Middle frontal gyrus (tissue), 1 donor: ENCODE measurements at regions not wholly inside any gene's neighbourhood (a gene's known extent, or its start where the extent isn't known, plus 50 kb on each side); places are given as distances from the start of the nearest gene placed in this dataset.
"Not testable (repeated sequence)": the region's sequence is repeated elsewhere in the genome, so short reads cannot be mapped to it uniquely, and the experiment has no call there.

Source experiments
- DNase-seq: peaks from one replicate; pipeline ENCODE4 v3.0.0-alpha.2; 2015; ENCODE audit warnings: low spot score; ENCODE audit errors: extremely low spot score

DNA sequence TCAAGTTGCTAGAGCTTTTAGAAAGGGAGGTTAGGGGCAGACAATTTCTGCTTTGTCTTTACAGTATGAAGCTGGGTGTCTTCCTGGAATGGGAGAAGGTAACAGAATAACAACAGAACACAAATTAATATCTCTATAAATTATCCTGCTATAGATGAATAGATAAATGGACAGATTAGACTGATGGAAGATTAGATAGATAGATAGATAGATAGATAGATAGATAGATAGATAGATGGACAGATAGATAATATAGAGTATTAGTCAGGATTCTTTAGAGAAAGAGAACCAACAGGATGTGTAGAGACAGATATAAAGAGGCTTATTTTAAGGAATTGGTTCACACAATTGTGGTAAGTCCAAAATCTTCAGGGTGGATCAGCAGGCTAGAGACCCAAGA is 302.2 kb downstream of the BCL11A start:
- DNase-seq: no peak

DNA sequence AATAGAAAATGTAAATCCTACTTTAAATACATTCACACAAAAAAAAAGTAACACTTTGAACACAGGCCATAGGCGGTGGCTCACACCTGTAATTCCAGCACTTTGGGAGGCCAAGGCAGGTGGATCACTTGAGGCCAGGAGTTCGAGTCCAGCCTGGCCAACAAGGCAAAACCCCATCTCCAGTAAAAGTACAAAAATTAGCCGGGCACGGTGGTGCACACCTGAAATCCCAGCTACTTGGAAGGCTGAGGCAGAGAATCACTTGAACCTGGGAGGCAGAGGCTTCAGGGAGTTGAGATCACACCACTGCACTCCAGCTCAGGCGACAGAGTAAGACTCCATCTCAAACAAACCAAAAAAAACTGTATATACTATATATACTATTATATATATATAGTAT is 303.6 kb downstream of the BCL11A start:
- no peak for DNase-seq

DNA sequence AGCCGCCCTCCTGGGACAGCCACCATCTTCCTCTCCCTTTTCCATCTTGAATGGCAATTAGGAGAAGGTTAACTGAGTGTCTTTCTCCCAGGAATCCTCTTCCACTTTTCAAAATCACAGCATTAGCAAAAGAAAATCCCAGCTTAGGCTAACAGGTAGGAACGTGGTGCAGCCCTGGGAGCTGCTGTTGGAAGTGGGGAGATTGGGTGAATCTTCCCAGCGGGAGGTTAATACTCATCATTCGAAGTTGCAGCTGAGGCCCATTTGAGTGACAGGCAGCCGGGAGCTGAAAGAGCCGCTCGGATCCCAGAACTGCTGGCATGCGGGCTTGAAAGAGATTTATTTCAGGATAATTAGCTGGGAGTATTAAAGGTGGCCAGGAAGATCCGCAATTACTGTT is 306.0 kb downstream of the BCL11A start:
- DNase-seq: no peak

DNA sequence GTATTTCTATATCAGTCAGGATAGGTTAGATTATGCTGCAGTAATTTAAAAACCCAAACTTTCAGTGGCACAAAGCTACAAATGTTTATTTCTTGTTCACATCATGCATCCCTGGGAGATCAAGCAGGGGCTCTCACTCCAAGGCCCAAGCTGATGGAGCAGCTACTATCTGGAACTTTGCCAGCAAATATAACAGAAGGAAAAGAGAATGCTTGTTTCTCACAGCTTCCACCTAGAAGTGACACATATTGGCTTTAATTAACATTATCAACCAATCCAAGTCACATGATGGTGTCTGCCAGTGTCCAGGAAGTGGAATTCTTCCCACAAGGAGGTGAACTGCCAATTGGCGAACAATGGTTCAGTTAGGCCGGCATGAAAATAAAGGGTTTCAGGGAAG is 306.9 kb downstream of the BCL11A start:
- no peak for DNase-seq

DNA sequence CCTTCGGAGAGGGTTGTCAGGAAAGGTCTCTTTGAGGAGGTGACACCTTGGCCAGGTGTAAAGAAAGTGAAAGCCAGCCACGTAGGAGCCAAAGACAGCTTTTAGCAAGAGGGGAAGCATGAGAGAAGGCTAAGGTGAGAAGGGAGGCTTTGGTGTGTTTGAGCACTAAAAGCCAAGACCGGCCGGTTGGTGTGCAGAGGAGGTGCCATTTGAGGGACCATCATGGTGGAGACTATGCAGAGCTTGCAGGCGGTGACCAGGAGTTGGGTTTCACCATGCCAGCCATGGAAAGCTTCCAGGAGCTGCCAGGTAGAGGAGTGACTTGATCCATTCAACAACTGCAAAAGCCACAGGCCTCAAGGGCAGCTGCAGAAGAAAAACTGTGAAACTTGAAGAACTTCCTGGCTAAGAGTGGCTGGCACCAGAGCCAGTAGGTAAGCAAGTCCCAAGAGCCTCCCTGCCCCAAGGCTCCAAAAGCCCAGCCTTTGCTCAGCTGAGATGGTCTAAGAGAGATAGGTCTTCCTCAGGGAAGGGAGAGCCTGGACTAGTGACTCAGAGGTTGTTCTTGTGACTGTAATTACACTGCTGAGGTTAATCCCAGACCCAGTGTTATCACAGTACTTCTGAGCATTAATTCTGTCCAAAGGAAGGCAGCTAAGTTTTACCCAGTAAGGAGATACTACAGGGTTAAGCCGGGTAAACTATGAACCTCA is 319.0 kb downstream of the BCL11A start:
- DNase-seq: no peak

DNA sequence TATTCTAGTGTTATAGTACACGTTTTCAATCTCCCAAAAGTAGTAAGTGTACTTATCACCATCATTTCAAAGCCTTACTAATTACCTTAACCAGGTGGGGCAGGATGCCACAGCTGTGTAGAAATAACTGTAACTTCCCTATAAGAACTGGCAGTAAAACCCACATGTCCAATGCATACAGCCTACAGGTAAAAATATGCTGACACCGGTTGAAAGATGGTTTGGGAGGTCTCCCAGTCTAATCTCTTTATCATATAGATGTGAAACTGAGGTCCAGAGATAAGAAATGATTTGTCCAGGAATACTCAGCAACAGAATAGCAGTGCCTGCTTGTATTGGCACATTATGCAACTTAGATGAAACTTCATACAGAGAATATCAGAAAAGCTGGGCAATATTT is 322.9 kb downstream of the BCL11A start:
- no peak for DNase-seq

DNA sequence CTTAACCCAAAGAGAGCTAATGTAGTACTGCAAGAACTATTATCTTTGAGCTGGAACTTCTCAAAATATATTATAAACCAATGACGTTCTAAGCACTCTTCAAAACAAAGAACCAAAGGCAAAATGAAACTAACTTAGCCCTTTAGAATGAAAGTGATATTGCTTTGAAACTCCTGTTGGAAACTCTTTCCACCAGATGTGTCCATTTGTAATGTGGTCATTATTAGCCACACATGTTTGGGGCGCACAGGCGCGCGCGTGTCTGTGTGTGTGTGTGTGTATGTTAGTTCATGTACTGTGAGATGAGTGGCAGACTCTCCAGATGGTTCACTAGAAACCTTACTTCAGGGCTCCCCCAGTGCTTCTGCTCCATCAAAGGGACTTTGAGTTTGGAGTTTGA is 323.4 kb downstream of the BCL11A start:
- DNase-seq: no peak

DNA sequence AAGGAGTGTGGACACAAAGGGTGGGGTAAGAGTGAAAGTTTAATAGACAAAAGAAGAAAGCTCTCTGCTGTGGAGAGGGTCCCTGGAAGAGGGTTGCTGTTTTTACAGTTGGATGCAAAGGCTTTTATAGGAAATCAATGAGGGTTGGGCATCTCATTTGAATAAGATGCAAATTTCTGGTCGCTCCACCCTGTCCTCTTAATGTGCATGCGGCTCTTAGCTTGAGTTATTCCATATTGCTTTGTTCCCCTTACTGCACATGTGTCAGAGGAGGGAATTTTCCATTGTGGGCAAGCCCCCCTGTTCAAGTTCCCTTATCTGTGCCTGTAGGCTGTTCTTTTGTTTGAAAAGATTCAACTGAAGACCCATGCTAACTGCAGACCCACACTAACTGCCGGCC is 326.5 kb downstream of the BCL11A start:
- DNase-seq: no peak

DNA sequence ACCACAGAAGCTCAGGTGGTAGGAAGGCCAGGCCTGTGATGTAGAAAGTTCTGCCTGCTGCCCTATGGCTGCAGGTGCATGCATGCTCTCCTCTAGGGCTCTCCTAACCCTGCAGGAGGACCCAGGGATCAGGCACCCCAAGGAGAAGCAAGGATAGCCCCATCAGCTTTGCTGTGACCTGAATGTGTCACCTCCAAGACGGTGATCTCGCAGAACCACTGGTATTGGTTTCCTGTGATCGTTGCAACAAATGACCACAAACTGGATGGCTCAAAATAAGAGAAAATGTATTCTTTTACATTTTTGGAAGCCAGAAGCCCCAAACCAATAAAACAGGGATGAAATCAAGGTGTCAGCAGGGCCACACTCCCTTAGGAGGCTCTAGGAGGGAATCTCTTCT is 327.3 kb downstream of the BCL11A start:
- no peak for DNase-seq

DNA sequence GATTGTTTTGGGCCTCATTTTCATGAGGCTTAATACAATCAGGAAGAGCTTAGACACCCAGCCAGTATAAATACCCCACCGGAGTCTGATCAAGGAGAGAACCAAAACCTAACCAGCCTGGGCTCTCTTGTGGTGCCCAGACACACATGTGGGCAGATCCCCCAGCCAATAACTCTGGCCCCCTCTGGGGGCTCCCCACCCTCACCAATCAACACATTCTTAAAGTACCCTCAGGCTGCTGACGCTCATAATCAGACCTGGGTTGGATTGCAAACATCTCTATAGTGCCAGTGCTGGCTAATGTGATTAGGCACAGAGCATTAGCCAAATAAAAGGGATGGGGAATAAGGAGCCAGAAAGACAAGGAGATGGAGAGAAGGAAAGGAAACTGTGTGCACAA is 329.6 kb downstream of the BCL11A start:
- DNase-seq: no peak

DNA sequence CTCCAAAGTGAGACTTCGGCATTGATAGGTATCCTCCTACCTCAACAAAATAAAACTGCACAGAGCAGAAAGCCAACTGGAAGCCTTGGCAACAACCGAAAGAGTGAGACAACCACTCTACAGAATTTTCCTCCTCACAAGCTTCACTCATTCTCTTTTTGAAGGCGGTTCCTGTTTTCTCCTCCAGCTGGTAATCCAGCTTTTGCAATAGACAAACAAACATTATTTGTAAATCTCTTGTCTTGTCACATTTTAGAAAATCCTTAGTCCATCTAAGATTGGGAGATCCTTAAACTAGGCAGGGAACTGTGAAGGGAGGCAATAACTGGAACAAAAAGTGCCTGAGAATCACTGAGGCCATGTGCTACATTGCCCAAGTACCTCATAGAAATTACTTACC is 332.4 kb downstream of the BCL11A start:
- no peak for DNase-seq

DNA sequence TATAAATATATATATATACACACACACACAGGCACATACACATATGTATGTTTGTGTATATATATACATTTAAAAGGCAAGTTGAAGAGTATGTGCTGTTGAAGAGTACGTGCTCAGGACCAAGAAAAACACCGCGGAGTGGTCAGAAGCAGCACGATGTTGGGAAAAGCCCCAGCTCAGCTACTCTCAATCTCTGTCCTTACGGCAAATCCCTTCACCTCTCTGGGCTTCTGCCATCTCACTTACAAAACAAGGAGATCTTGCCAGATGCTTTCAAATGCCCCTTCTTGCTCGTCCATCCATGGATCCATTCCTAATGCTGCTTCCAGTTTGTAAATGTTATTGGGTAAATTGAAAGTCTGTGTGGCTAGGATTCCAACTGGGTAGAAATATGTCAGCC is 333.9 kb downstream of the BCL11A start:
- DNase-seq: no peak

DNA sequence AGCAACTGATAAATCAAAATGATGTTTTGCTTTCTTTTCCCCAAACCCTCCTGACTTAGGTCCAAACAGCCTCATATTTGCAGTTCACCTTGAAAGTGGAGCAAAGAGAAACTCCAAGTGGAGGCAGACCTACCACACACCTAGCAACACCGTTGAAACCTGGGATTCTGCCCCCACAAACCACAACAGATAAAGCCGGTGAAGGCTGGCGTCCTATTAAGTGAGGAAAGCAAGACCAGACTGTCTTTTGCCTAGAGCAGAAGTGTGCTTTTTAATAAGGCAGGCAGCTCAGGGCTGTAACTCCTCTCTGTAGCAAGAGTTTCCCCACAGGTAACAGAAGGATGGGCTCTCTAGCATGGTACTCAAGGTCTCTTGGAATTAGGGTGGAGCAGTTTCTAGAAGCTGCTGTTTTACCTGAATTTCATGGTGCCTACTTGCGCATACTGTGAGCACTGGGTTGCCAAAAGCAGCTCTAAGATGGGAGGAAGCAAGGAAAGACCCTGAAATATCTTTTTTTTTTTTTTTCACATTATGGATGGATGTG is 336.9 kb downstream of the BCL11A start:
- DNase-seq: no peak

DNA sequence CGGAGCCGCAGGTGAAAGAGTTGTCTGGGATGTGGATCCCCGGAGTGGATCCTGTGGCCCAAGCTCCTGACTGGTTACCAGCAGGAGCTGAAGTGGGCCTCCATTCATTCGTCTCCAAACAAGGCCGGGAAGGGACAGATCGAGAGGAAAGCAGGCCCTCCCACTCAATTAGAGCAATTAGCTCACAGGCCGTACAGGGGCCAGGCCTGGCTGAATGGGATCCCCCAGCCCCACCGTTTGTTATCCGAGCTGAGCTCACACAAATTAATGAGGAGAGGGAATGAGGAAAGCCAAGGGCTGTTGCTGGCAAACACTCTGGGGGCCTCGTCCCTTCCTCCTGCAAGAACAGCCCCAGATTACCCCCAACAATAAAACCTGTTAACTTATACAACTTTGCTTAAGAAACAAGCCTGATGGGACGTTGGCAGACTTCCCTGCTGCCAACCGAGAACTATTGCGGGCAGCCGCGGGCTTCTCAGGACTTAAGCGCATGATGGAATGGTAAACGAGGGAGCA is 338.0 kb downstream of the BCL11A start:
- DNase-seq: no peak

DNA sequence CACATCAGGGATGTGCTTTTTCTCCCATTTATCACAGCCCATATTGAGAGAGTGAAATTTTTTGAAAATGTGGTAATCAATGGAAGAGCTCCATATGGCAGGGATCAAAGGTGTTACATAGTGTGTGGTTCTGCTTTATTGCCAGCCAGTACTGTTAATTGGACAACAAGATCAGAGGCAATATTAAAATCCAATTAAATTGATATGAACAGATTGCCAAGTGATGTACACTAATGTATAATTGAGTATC is 338.9 kb downstream of the BCL11A start:
- no peak for DNase-seq

DNA sequence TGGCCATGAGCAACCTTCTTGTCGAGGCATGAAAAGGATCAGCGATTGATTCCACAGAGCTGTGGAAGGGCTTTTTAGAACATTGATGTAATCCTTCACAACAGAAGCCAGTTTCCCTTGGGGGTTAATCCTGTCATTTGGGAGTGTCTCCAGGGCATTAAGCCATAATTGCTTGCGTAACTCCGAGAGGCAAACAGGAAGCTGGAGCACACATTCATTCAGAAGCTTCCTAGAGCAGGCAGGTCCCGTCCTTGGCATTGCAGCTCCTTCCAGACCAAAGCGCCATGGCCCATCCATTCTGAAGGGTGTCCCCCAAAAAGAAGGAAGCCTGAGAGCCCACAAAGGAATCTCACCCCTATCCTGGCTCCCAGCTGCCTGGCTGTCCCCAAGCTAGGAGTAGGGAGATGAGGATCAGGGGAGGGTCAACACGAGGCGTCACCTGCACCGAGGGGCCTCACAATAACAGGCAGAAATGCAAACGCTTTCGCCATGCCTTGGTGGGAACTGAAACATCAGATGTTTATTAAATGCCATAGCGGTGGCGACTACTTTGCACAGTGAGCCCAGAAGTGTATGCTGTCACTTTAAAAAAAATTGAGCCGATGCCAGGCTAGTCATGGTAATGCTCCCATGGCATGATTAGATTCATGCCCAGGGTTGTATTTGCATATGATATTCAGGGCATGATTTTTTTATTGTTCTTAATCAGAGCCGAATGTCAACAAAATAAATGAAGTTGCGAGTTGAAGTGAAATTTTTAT is 339.4 kb downstream of the BCL11A start:
- no peak for DNase-seq

DNA sequence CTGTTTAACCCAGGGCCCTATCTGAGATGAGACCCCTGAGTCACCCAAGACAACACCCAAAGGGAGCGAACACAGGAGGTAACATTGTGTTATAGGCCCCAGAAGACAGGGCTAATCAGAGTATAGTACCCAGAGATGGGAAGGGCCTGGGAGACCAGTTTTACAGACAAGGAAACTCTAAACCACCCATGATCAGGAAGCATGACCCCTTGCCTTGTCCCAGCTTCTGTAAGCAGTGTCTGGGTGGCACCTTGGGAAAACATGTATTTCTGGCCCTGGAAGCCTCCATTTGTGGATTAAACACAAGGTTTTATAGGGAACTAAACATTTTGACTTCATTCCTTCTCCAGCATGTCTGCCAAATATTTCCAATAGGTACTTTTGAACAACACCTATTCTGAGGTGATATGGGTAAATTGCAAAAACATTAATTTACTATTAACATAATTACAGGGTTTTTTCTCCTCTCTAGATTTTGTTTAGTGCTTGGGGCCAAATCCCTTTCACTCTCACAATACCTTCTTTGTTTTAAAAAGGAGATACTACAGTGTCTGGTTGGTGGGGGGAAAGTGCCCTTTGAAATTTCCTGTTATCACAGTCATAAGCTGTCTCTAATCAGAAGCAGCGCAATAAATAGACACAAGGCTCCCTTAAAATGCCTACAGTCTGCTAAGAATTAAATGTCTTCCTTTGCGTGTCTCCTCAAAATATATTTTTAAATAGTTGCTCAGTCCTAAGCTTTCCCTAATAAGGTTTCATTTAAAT is 341.1 kb downstream of the BCL11A start:
- DNase-seq: no peak

DNA sequence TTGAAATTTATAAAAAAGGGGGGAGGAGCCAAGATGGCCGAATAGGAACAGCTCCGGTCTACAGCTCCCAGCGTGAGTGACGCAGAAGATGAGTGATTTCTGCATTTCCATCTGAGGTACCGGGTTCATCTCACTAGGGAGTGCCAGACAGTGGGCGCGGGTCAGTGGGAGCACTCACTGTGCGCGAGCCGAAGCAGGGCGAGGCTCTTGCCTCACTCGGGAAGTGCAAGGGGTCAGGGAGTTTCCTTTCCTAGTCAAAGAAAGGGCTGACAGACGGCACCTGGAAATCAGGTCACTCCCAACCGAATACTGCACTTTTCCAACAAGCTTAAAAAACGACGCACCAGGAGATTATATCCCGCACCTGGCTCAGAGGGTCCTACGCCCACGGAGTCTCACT is 364.4 kb downstream of the BCL11A start:
- DNase-seq: not testable (repeated sequence)

DNA sequence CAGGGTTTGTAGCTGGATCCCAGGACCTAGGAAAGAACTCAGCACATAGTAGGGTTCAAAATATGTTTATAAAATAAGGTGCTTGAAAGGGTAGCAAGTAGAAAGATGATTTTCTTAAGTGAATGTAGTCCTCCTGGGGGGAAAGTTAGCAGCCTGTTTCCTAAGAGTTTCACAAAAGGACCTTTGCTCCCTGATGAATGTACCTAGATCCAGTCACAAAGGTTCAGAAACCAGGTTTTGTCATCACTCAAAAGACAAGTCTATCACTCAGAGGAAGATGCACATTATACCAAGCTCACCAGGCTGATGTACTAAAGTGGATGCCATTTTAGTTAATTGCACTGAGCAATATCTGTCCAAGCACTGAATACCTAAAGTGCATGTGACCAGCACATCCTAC is 378.2 kb downstream of the BCL11A start:
- no peak for DNase-seq

DNA sequence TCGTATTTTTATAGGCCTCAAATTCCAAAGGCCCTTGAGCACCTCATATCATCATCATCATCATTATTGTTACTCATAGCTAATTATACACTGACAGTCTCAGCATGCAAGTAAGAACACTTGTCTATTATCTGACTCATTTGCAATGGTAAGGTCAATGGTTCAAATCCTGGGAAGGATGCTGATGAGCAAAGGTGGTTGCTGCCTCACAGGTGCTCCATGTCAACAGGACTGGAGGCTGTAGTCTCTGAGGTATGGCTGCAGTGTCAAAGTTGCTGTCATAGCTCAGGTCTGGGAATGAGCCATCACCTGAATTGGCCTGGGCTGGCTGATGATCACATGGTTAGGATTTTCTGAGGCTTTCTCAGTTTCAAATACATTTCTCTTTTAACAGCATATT is 379.3 kb downstream of the BCL11A start:
- DNase-seq: no peak

DNA sequence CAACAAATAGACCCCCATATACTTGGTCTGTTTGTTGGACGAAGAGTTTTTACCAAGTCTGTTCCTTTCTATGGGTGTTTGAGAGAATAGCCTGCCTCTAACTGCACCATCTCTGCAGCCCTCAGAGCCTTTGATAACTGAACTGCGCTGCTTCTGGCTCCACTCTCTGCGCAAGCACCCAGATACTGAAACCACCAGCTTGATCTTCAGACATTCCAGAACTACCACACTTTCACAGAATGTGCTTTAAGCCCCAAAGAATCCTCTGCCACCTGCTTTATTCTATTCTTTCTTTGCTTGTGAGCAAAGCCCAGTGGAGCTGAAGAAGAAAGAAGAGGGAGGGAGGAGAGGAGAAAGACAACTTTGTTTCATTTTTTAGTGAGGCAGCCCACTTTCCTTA is 380.7 kb downstream of the BCL11A start:
- DNase-seq: no peak

DNA sequence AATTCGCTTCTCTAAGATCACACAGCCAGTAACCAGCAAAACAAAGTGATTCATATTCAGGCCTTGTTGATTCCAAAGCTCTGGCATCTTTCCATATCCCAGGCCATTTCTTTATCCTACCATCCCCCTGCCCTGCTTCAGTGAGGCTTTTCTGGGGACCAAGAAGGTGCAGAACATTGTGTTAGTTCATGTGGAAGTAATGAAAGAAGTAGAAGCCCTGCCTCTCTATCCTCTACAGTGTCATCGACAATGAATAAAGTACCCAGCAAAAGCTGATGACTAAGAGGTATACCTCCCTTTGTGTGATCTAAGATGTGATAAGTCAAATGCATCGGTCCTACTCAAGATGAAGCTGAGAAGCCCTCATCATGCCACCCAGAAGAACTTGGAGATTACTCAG is 383.2 kb downstream of the BCL11A start:
- DNase-seq: no peak
